NOMO-1 treated with DMSO at 0.1 percent for 48 hours (cell line): ENCODE measurements at regions not wholly inside any gene's neighbourhood (a gene's known extent, or its start where the extent isn't known, plus 50 kb on each side); places are given as distances from the start of the nearest gene placed in this dataset.

Experiments used
- DNase-seq: peaks from one replicate; lab custom pipeline; 2025; ENCODE audit not compliant: unreplicated experiment; lab: John Stamatoyannopoulos, UW

DNA sequence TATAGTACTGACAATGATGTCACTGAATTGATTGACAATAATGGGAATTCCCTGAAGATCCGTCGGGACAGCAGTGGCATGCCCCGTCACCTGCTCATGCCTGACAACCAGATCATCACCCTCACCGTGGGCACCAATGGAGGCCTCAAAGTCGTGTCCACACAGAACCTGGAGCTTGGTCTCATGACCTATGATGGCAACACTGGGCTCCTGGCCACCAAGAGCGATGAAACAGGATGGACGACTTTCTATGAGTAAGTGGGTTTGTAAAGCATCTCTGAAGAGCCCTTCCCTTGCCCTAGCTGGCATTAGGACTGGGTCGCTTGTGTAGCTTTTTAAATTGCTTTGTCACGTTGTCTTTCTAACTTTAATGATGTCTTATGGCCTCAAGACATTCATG lies 72.7 kb upstream of the WWC1 start:
- no peak for DNase-seq

DNA sequence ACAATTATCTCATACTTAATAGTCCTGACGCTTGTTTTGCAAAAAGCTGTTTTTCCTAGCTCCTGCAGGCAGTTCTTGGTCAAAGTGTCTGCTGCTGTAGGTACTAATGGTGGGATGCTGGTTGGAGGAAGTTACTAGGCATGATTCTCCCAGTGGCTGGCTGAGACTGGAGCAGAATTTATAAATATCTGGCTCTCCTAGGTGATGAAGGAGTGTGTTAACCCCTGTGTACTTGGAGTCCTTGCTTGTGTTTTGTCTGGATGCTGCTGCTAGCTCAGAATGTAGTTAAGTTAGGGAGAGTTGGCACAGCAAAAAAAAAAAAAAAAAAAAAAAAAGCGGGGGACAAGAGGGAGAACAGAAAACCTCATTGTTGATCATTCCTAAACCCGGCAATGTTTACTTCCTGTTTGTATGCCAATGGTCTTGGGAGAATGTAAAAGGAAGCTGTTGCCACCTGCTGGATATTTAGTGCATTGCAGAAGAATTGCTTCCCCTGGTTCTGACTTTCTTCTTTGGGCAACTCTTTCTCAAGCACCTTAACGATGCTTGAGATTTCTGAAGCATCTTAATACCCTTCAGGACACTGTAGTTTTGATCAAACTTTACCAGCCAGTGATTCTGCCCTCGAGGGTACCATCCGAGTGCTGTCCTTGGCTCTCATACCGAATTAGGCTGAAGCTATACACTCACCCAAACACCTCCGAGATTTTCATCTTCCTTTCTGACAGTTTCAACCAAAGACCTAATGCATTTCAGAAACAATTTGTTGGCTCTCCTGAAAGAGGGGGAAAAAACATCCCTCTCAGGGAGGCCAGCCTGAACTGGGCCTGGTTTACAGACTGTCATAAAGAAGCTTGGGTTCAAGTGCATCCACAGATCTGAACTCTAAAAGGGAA lies 71.7 kb upstream of the WWC1 start:
- DNase-seq, result peak; percentile 64

DNA sequence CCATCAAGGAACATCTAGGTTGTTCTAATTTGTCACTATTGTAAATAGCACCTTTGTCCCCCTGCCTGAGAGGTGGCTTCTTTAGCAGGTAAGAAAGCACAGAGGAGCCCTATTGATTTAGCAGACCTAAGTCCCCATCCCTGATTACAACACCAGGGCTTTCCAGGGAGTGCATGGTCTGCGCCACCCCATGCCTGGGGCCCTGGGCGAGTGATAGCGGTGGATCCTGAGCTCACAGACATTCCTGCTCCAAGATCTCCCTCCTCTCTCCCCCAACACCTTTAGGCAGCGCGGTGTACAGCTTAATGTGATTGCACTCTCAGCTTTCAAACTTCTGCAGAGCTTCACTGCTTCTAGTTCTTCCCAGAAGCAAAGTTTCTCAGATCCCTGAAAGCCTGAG lies 67.4 kb upstream of the WWC1 start:
- no peak for DNase-seq

DNA sequence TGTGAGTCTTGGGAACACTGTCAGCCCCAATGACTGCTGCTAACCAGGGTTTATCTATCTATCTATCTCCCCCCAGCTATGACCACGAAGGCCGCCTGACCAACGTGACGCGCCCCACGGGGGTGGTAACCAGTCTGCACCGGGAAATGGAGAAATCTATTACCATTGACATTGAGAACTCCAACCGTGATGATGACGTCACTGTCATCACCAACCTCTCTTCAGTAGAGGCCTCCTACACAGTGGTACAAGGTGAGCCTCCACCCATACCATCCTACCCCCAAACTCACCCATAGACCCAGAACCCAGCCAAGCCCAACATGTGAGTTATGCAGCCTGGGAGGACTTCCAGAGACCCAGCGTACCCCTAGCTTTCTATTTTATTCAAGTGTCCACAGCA lies 65.4 kb upstream of the WWC1 start:
- no peak for DNase-seq

DNA sequence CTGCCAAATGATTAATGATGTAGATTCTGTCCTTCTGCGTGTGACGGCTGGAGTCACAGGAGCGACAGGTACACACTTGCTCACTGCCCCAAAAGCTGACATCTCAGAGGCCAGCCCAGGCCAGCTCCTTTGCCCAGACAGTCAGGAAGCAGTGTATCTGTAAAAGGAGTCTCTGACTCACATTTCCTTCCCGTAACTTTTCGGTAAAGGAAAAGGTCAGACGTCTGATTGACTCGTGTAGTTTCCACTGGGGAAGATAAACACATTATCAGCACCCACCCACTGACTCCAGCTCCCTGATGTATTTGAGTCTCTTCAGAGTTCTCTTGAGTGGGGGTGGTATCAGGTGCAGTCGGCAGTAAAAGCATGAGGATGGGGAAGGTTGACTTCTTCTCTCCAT lies 64.4 kb upstream of the WWC1 start:
- DNase-seq, result no peak

DNA sequence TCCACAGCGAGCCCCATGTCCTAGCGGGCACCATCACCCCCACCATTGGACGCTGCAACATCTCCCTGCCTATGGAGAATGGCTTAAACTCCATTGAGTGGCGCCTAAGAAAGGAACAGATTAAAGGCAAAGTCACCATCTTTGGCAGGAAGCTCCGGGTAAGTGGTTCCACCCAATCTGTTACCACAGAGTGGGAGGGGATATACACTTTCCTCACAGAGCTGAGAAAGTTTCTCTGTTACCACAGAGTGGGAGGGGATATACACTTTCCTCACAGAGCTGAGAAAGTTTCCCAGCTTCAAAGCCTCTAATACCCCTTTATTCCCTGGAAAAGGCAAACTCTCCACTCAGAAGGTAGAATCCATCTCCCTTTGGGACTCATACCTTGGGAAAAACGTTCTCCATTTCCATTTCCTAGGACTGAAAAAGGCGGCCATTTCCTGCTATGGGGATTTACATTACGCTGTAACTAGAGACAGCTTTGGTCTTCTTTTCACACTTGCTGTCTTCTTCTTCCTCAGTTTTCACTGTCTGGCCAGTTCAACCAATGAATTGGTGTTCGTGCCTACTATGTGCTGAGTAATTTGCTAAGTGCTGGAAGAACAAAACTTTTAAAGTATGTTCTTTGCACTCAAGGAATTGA lies 63.4 kb upstream of the WWC1 start:
- no peak for DNase-seq

DNA sequence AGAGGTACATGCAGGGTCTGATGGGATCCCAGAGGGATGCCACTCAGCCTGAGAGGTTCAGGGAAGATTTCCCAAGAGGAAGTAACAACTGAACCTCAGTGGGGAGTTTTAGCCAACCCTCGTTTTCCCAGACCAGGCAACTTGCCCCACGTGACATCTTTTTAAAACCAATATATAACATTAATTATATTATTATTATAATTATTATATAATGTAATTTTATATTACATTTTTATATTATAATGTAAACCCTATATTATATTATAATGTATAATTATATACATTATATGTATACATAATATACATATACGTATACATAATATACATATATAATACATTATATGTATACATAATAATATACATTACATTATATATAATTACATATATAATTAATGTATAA lies 62.8 kb upstream of the WWC1 start:
- no peak for DNase-seq

DNA sequence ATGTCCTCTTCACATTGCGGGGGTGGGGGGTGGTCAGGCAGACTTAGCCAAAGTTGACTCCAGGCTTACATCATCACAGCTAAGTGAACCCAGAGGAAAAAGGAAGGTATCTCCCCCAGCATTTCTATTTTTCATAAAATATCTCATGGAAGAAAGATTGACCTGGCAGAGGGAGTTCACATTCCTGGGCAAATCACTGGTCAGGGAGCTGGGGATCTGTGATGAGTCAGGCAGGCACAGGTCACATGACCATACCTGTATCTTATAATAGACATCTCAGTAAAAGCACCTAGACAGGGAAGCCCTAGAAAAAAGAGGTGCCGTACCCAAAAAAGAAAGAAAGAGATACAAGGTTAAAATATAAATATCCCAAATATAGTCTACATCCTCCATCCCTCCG lies 57.3 kb upstream of the WWC1 start:
- no peak for DNase-seq

DNA sequence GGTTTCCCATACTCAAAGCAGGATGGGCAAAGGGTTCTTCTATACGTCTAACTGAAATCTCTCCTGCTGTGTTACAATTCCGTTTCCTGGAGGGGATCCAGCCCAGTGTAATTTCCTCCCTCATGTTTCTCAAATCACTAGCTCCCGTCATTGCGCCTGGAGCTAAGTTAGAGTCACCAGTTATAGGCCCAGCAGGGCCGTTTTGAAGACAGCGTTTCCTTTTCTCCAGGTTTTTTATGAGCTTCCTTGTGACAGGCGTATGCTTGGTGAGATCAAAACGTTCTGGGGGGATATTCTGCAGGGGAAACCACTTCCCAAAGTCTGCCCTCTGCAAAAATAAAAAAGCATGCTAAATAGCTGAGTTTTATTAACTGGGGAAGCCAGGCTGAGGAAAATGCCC lies 53.0 kb upstream of the WWC1 start:
- no peak for DNase-seq

DNA sequence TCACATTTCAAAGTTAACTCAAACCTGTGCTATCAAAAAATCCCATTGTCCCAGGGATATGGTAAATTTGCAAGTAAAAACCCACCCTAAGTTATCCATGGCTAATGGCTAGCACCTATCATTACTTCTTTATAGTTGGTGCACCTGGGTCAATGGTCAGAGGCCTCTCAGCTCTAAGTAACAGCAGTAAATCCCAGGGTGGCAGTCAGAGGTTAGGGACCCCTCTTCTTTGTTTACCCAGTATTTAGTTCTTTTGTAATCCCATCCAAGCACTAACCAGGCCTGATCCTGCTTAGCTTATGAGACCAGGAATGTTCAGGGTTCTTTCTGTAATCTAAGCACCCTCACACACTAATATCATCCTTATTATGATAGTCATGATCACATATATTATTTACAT lies 52.1 kb upstream of the WWC1 start:
- DNase-seq, result no peak
